ENCODE measurements at regions not wholly inside any gene's neighbourhood (a gene's known extent, or its start where the extent isn't known, plus 50 kb on each side); places are given as distances from the start of the nearest gene placed in this dataset.
"Not testable (repeated sequence)": the region's sequence is repeated elsewhere in the genome, so short reads cannot be mapped to it uniquely, and the experiment has no call there.

GRCh38 chr2:16209799-16210198, 269.4 kb downstream of the MYCN start:
- DNase-seq: no peak

- DNase-seq: no peak
Observed at GRCh38 chr2:16208921-16209320, 268.6 kb downstream of the MYCN start.

GRCh38 chr2:16208241-16208797, 268.0 kb downstream of the MYCN start:
- DNase-seq: no peak

- no peak for DNase-seq
Observed at GRCh38 chr2:16207611-16208010, 267.3 kb downstream of the MYCN start.

GRCh38 chr2:16207151-16207550, 266.8 kb downstream of the MYCN start:
- no peak for DNase-seq

GRCh38 chr2:16206191-16206944, 266.0 kb downstream of the MYCN start:
- DNase-seq: no peak

- DNase-seq: no peak
Observed at GRCh38 chr2:16205631-16206030, 265.3 kb downstream of the MYCN start.

GRCh38 chr2:16204886-16205620, 264.7 kb downstream of the MYCN start:
- DNase-seq: no peak

- DNase-seq: no peak
Observed at GRCh38 chr2:16204251-16204650, 263.9 kb downstream of the MYCN start.

GRCh38 chr2:16203691-16204090, 263.3 kb downstream of the MYCN start:
- DNase-seq: no peak

GRCh38 chr2:16203069-16203468, 262.7 kb downstream of the MYCN start:
- no peak for DNase-seq

- DNase-seq: no peak
Observed at GRCh38 chr2:16202266-16203020, 262.1 kb downstream of the MYCN start.

GRCh38 chr2:16201848-16202247, 261.5 kb downstream of the MYCN start:
- no peak for DNase-seq

GRCh38 chr2:16200554-16201193, 260.3 kb downstream of the MYCN start:
- DNase-seq: no peak

- DNase-seq: no peak
Observed at GRCh38 chr2:16199882-16200553, 259.7 kb downstream of the MYCN start.

- DNase-seq: not testable (repeated sequence)
Observed at GRCh38 chr2:16199241-16199640, 258.9 kb downstream of the MYCN start.

- DNase-seq: no peak
Observed at GRCh38 chr2:16198166-16198912, 258.0 kb downstream of the MYCN start.

GRCh38 chr2:16197504-16198147, 257.3 kb downstream of the MYCN start:
- DNase-seq: no peak

- DNase-seq: no peak
Observed at GRCh38 chr2:16196687-16197503, 256.5 kb downstream of the MYCN start.

- no peak for DNase-seq
Observed at GRCh38 chr2:16195681-16196070, 255.3 kb downstream of the MYCN start.
